IMR-90 (cell line): ENCODE measurements at regions not wholly inside any gene's neighbourhood (a gene's known extent, or its start where the extent isn't known, plus 50 kb on each side); places are given as distances from the start of the nearest gene placed in this dataset.

ENCODE experiments used
- ATAC-seq: fragments of 200-7000 bp; cut with Tn5 transposase; 2 replicates; pipeline ENCODE4 v1.9.1; 2020; ENCODE audit warnings: low read depth, mild to moderate bottlenecking, moderate library complexity
- BruUV-seq: library from RNA; stranded (reverse); fragments of 400-500 nt; replicated peaks from 2 replicates; lab custom pipeline; 2021; lab: Mats Ljungman, UMichigan
- CTCF ChIA-PET: fragments of 300-600 bp; formaldehyde crosslinking; extraction: SDS; loops from one replicate; lab custom pipeline; 2021; ENCODE audit warnings: antibody characterized with exemption; lab: Yijun Ruan, JAX
- POLR2A ChIA-PET: fragments of 300-600 bp; sonication (Branson Sonifier 250); formaldehyde crosslinking; loops from one replicate; lab custom pipeline; 2022; ENCODE audit warnings: antibody characterized with exemption; ENCODE audit not compliant: unreplicated experiment; lab: Charles Lee
- DNase-seq: peaks from one replicate; pipeline ENCODE4 v3.0.0; 2013
- H2AFZ ChIP-seq: replicated peaks from 2 replicates; pipeline ENCODE3; 2013; ENCODE audit warnings: low read length, mild to moderate bottlenecking; ENCODE audit not compliant: poor library complexity
- H2AK5ac ChIP-seq: 2 replicates; pipeline ENCODE4 v1.6.1; 2013; ENCODE audit warnings: low read depth, low read length, inconsistent platforms
- H2AK9ac ChIP-seq: replicated peaks from 2 replicates; pipeline ENCODE3; 2013; ENCODE audit warnings: mild to moderate bottlenecking, low read depth, low read length, moderate library complexity; ENCODE audit not compliant: poor library complexity
- H2BK120ac ChIP-seq: 2 replicates; pipeline ENCODE4 v1.6.1; 2013; ENCODE audit warnings: low read depth, low read length, inconsistent platforms
- H2BK15ac ChIP-seq: 3 replicates; pipeline ENCODE4 v1.6.1; 2013; ENCODE audit warnings: low read depth, low read length, inconsistent platforms
- H2BK20ac ChIP-seq: 2 replicates; pipeline ENCODE4 v1.6.1; 2013; ENCODE audit warnings: low read depth, mild to moderate bottlenecking, inconsistent platforms, low read length, moderate library complexity
- H2BK5ac ChIP-seq: 2 replicates; pipeline ENCODE4 v1.6.1; 2013; ENCODE audit warnings: mild to moderate bottlenecking, low read depth, low read length, inconsistent platforms; ENCODE audit not compliant: poor library complexity, severe bottlenecking
- H3K14ac ChIP-seq: replicated peaks from 2 replicates; pipeline ENCODE4 v1.6.1; 2013; ENCODE audit warnings: low read depth, low read length, inconsistent platforms
- H3K18ac ChIP-seq: 2 replicates; pipeline ENCODE4 v1.6.1; 2013; ENCODE audit warnings: low read depth, low read length, control low read depth
- H3K23ac ChIP-seq: 2 replicates; pipeline ENCODE4 v1.6.1; 2013; ENCODE audit warnings: low read depth, low read length, inconsistent platforms
- H3K27ac ChIP-seq: 2 replicates; pipeline ENCODE4 v1.5.1; 2013; ENCODE audit warnings: mild to moderate bottlenecking, control low read depth, low read length; ENCODE audit not compliant: insufficient read depth
- H3K27me3 ChIP-seq: 2 replicates; pipeline ENCODE4 v1.6.1; 2013; ENCODE audit warnings: low read length; ENCODE audit not compliant: control insufficient read depth, insufficient read depth
- H3K36me3 ChIP-seq: 2 replicates; pipeline ENCODE4 v1.6.1; 2013; ENCODE audit warnings: low read length, mixed read lengths; ENCODE audit not compliant: control insufficient read depth, insufficient read depth
- H3K4ac ChIP-seq: 2 replicates; pipeline ENCODE4 v1.6.1; 2013; ENCODE audit warnings: low read depth, low read length, inconsistent platforms
- H3K4me1 ChIP-seq: 2 replicates; pipeline ENCODE4 v1.6.1; 2013; ENCODE audit warnings: low read length, mixed read lengths; ENCODE audit not compliant: control insufficient read depth, insufficient read depth
- H3K4me2 ChIP-seq: 2 replicates; pipeline ENCODE4 v1.6.1; 2013; ENCODE audit warnings: low read depth, mild to moderate bottlenecking, control low read depth, low read length, moderate library complexity
- H3K4me3 ChIP-seq: 2 replicates; pipeline ENCODE4 v1.5.1; 2013; ENCODE audit warnings: low read depth, mild to moderate bottlenecking, control low read depth, low read length, moderate library complexity; ENCODE audit not compliant: insufficient read depth
- H3K56ac ChIP-seq: 2 replicates; pipeline ENCODE4 v1.6.1; 2013; ENCODE audit warnings: low read length, inconsistent platforms; ENCODE audit not compliant: insufficient read depth; ENCODE audit errors: extremely low read depth
- H3K79me1 ChIP-seq, 2 experiments: 2 replicates each; pipeline ENCODE4 v1.6.1; 2013; ENCODE audit warnings: low read length in 2 of 2, inconsistent platforms in 1 of 2, low read depth in 1 of 2
- H3K9ac ChIP-seq: 2 replicates; pipeline ENCODE4 v1.6.1; 2013; ENCODE audit warnings: low read depth, low read length, control low read depth
- H3K9me1 ChIP-seq: 2 replicates; pipeline ENCODE4 v1.6.1; 2013; ENCODE audit warnings: low read length, inconsistent platforms; ENCODE audit not compliant: insufficient read depth
- H3K9me3 ChIP-seq: 2 replicates; pipeline ENCODE4 v1.6.1; 2013; ENCODE audit warnings: low read length; ENCODE audit not compliant: control insufficient read depth, insufficient read depth
- H4K20me1 ChIP-seq: 2 replicates; pipeline ENCODE4 v1.6.1; 2013; ENCODE audit warnings: low read length, inconsistent platforms; ENCODE audit not compliant: insufficient read depth
- H4K5ac ChIP-seq: 2 replicates; pipeline ENCODE4 v1.6.1; 2013; ENCODE audit warnings: mild to moderate bottlenecking, low read depth, low read length, control low read depth
- H4K8ac ChIP-seq, 2 experiments: 2 replicates each; pipeline ENCODE4 v1.6.1; 2013; ENCODE audit warnings: low read depth in 2 of 2, low read length in 2 of 2, control low read depth in 1 of 2, inconsistent platforms in 1 of 2
- H4K91ac ChIP-seq: 2 replicates; pipeline ENCODE4 v1.6.1; 2013; ENCODE audit warnings: low read depth, low read length, inconsistent platforms; ENCODE audit not compliant: insufficient read depth
- MAFK ChIP-seq: IDR thresholded peaks from 2 replicates; pipeline ENCODE4 v1.6.1; 2012; ENCODE audit warnings: low read depth, low read length, improper control_type of control experiment
- WGBS, 2 experiments: methylation state at CpG; one replicate each; pipeline versions ENCODE4 v1.1.5 to v1.1.7; 2013; ENCODE audit warnings: missing lambda C conversion rate in 2 of 2; ENCODE audit not compliant: insufficient read length in 1 of 2; ENCODE audit errors: extremely low coverage in 2 of 2; 5-methylcytosine and 5-hydroxymethylcytosine counted together
- dilution Hi-C: fragments of 300-500 bp; cut with HindIII; formaldehyde crosslinking; loops from one replicate; pipeline ENCODE4 v1.14.3; 2018; ENCODE audit warnings: low sequenced_read_pairs; ENCODE audit not compliant: unreplicated experiment
- in situ Hi-C: fragments of 300-500 bp; cut with MboI; formaldehyde crosslinking; loops from 3 replicates; pipeline ENCODE4 v1.14.3; 2019; ENCODE audit warnings: low sequenced_read_pairs, inconsistent platforms, mixed read lengths
- intact Hi-C: fragments of 100-400 bp; cut with micrococcal nuclease; formaldehyde crosslinking; loops from 2 replicates; pipeline ENCODE4 v1.10.0; 2022

- Histone ChIP-seq H4K5ac (no peak overlapping the region), H3K79me1 (no peaks in the 10 kb centered on the region), H3K18ac (no peak overlapping the region), H3K4me3 (no peak overlapping the region), H2AK9ac (no peak overlapping the region), H2AK5ac (no peak overlapping the region), H4K8ac (no peak overlapping the region), H3K27ac (no peak overlapping the region), H4K20me1 (no peaks in the 10 kb centered on the region), H2BK120ac (no peak overlapping the region), H2BK5ac (no peak overlapping the region), H3K23ac (no peak overlapping the region), H3K56ac (no peak overlapping the region), H2BK20ac (no peak overlapping the region), H3K36me3 (no peaks in the 10 kb centered on the region), H3K4ac (no peak overlapping the region), H3K9me3 (no peaks in the 10 kb centered on the region), H3K4me1 (no peaks in the 10 kb centered on the region), H3K14ac (no peak overlapping the region), H3K9me1 (no peaks in the 10 kb centered on the region), H3K9ac (no peak overlapping the region), H3K27me3 (no peaks in the 10 kb centered on the region), H4K91ac (no peak overlapping the region), H2AFZ (no peak overlapping the region), H3K4me2 (no peak overlapping the region), H2BK15ac (no peak overlapping the region)
- dilution Hi-C loops (no loop called here), intact Hi-C loops (no loop called here), in situ Hi-C loops (no loop called here)
- TF ChIP-seq MAFK = no peak
- ATAC-seq (no peak), DNase-seq (no peak)
- ChIA-PET POLR2A (no interaction called here), CTCF (interaction anchor here (0.6 to 1.0 kb wide), 2 partner anchors 9 to 144 kb away, joined by 4 read pairs; no protein-coding TSS in a partner anchor)
- no TSS peak for BruUV-seq
- no CpG with 5 or more reads among the region's 1 CpG for WGBS, 2 experiments
Observed at GRCh38 chr21:21762855-21763254, 764.6 kb downstream of the NCAM2 start.
